Right ventricle myocardium superior (tissue), 1 donor: ENCODE measurements at regions not wholly inside any gene's neighbourhood (a gene's known extent, or its start where the extent isn't known, plus 50 kb on each side); places are given as distances from the start of the nearest gene placed in this dataset.

Experiments
- ATAC-seq: fragments of 200-7000 bp; cut with Tn5 transposase; one replicate; pipeline ENCODE4 v1.9.1; 2020; ENCODE audit warnings: mild to moderate bottlenecking; ENCODE audit not compliant: poor library complexity
- DNase-seq: peaks from one replicate; pipeline ENCODE4 v3.0.0-alpha.2; 2020
- intact Hi-C: fragments of 100-400 bp; cut with DNase I; formaldehyde crosslinking; loops from one replicate; pipeline ENCODE4 v1.11.2; 2022
- donor health status: DM: no; HTN: yes; CAD: no; lungs with severe emphysema.

- ATAC-seq, result no peak
- intact Hi-C loops, result no loop called here
- no peak for DNase-seq
Observed at GRCh38 chr1:170219163-170219562, 73.4 kb downstream of the NTMT2 start.

- ATAC-seq (peak; percentile 78), DNase-seq (no peak)
- intact Hi-C loops, result no loop called here
Observed at GRCh38 chr1:170221031-170221430, 75.3 kb downstream of the NTMT2 start.

- no peak for ATAC-seq
- intact Hi-C loops, result no loop called here
- no peak for DNase-seq
Observed at GRCh38 chr1:170221495-170221894, 75.7 kb downstream of the NTMT2 start.

- intact Hi-C loops, result no loop called here
- DNase-seq (no peak), ATAC-seq (peak; percentile 50)
Observed at GRCh38 chr1:170224469-170224868, 78.7 kb downstream of the NTMT2 start.

GRCh38 chr1:170225781-170226530 is 80.2 kb downstream of the NTMT2 start:
- intact Hi-C loops, result no loop called here
- no peak for ATAC-seq
- DNase-seq, result no peak

GRCh38 chr1:170226767-170227166 is 81.0 kb downstream of the NTMT2 start:
- ATAC-seq (no peak), DNase-seq (no peak)
- intact Hi-C loops, result no loop called here

GRCh38 chr1:170230323-170230722 is 84.6 kb downstream of the NTMT2 start:
- ATAC-seq (no peak), DNase-seq (no peak)
- intact Hi-C loops, result no loop called here

GRCh38 chr1:170231662-170232061 is 85.9 kb downstream of the NTMT2 start:
- no peak for ATAC-seq
- intact Hi-C loops, result no loop called here
- no peak for DNase-seq

- intact Hi-C loops, result no loop called here
- ATAC-seq, result no peak
- DNase-seq, result no peak
Observed at GRCh38 chr1:170238704-170239391, 93.1 kb downstream of the NTMT2 start.

- DNase-seq (no peak), ATAC-seq (no peak)
- intact Hi-C loops, result no loop called here
Observed at GRCh38 chr1:170239445-170239844, 93.7 kb downstream of the NTMT2 start.

GRCh38 chr1:170240409-170240808 is 94.7 kb downstream of the NTMT2 start:
- intact Hi-C loops, result no loop called here
- no peak for DNase-seq
- ATAC-seq, result no peak

- ATAC-seq (peak; percentile 87), DNase-seq (no peak)
- intact Hi-C loops, result no loop called here
Observed at GRCh38 chr1:170241266-170241851, 95.6 kb downstream of the NTMT2 start.

GRCh38 chr1:170247751-170248521 is 102.2 kb downstream of the NTMT2 start:
- no peak for DNase-seq
- intact Hi-C loops, result no loop called here
- ATAC-seq, result no peak

GRCh38 chr1:170250531-170251276 is 104.9 kb downstream of the NTMT2 start:
- ATAC-seq (no peak), DNase-seq (no peak)
- intact Hi-C loops, result no loop called here

GRCh38 chr1:170252851-170253579 is 107.3 kb downstream of the NTMT2 start:
- intact Hi-C loops, result no loop called here
- no peak for ATAC-seq
- DNase-seq, result no peak

- no peak for ATAC-seq
- DNase-seq, result no peak
- intact Hi-C loops, result no loop called here
Observed at GRCh38 chr1:170254371-170254770, 108.6 kb downstream of the NTMT2 start.

- no peak for ATAC-seq
- no peak for DNase-seq
- intact Hi-C loops, result no loop called here
Observed at GRCh38 chr1:170261669-170262068, 115.9 kb downstream of the NTMT2 start.

- intact Hi-C loops, result no loop called here
- ATAC-seq, result no peak
Observed at GRCh38 chr1:170262276-170262939, 116.6 kb downstream of the NTMT2 start.

More at GRCh38 chr1:170262276-170262939, 116.6 kb downstream of the NTMT2 start:
- no peak for DNase-seq
